ENCODE measurements at regions not wholly inside any gene's neighbourhood (a gene's known extent, or its start where the extent isn't known, plus 50 kb on each side); places are given as distances from the start of the nearest gene placed in this dataset.
"Not testable (repeated sequence)": the region's sequence is repeated elsewhere in the genome, so short reads cannot be mapped to it uniquely, and the experiment has no call there.

- no peak for DNase-seq (ENCODE audit: low read depth)
Observed at GRCh38 chr12:7591531-7591930, 74.2 kb downstream of the APOBEC1 start.

- DNase-seq (ENCODE audit: low read depth): not testable (repeated sequence)
Observed at GRCh38 chr12:7590085-7590484, 75.6 kb downstream of the APOBEC1 start.

- DNase-seq (ENCODE audit: low read depth): peak; percentile 19
Observed at GRCh38 chr12:7588742-7589329, 76.9 kb downstream of the APOBEC1 start.

- DNase-seq (ENCODE audit: low read depth): not testable (repeated sequence)
Observed at GRCh38 chr12:7584137-7584536, 80.6 kb upstream of the CD163 start.

- no peak for DNase-seq (ENCODE audit: low read depth)
Observed at GRCh38 chr12:7583471-7583870, 79.9 kb upstream of the CD163 start.

GRCh38 chr12:7582796-7583195 is 79.2 kb upstream of the CD163 start:
- DNase-seq (ENCODE audit: low read depth): no peak

- DNase-seq (ENCODE audit: low read depth): no peak
Observed at GRCh38 chr12:7581625-7582024, 78.0 kb upstream of the CD163 start.

- no peak for DNase-seq (ENCODE audit: low read depth)
Observed at GRCh38 chr12:7581046-7581445, 77.5 kb upstream of the CD163 start.

- no peak for DNase-seq (ENCODE audit: low read depth)
Observed at GRCh38 chr12:7571257-7571656, 67.7 kb upstream of the CD163 start.

GRCh38 chr12:7557227-7557626 is 53.6 kb upstream of the CD163 start:
- DNase-seq (ENCODE audit: low read depth): no peak

- no peak for DNase-seq (ENCODE audit: low read depth)
Observed at GRCh38 chr12:7555752-7556151, 52.2 kb upstream of the CD163 start.

- DNase-seq (ENCODE audit: low read depth): not testable (repeated sequence)
Observed at GRCh38 chr12:7554831-7555230, 51.3 kb upstream of the CD163 start.
